GM12878 (cell line): ENCODE measurements at regions not wholly inside any gene's neighbourhood (a gene's known extent, or its start where the extent isn't known, plus 50 kb on each side); places are given as distances from the start of the nearest gene placed in this dataset.

Source experiments
- ATAC-seq: fragments of 200-7000 bp; cut with Tn5 transposase; 3 replicates; pipeline ENCODE4 v1.9.1; 2020; ENCODE audit warnings: mild to moderate bottlenecking, moderate library complexity
- BruUV-seq: library from RNA; stranded (reverse); fragments of 400-500 nt; replicated peaks from 2 replicates; lab custom pipeline; 2021; lab: Mats Ljungman, UMichigan
- CTCF ChIA-PET: fragments of 300-600 bp; sonication (Branson Sonifier 250); formaldehyde crosslinking; extraction: SDS; loops from one replicate; lab custom pipeline; 2021; ENCODE audit warnings: inconsistent platforms; lab: Yijun Ruan, JAX
- POLR2A ChIA-PET: fragments of 350-600 bp; formaldehyde crosslinking; extraction: SDS; loops from one replicate; lab custom pipeline; 2021; ENCODE audit warnings: inconsistent platforms; lab: Charles Lee
- RAD21 ChIA-PET: fragments of 300-600 bp; sonication (Branson Sonifier 250); formaldehyde crosslinking; loops from one replicate; lab custom pipeline; 2023; ENCODE audit warnings: antibody characterized with exemption; ENCODE audit not compliant: unreplicated experiment; lab: Charles Lee
- SMC1A ChIA-PET: fragments of 300-600 bp; sonication (Branson Sonifier 250); formaldehyde crosslinking; loops from one replicate; lab custom pipeline; 2023; ENCODE audit not compliant: unreplicated experiment, uncharacterized antibody; lab: Charles Lee
- DNase-seq: peaks from one replicate; pipeline ENCODE4 v3.0.0-alpha.2; 2011; ENCODE audit warnings: low read depth, low spot score
- FAIRE-seq: peaks from 3 replicates; lab custom pipeline; 2011; peaks lifted over from hg19 to GRCh38; lab: Jason Lieb, UNC
- H2AFZ ChIP-seq: 2 replicates; pipeline ENCODE4 v1.6.0; 2011; ENCODE audit warnings: low read depth, low read length, control low read depth; ENCODE audit not compliant: control insufficient read depth
- H3K27ac ChIP-seq: 2 replicates; pipeline ENCODE4 v1.5.1; 2011; ENCODE audit warnings: control low read depth; ENCODE audit not compliant: control insufficient read depth, insufficient read depth
- H3K27me3 ChIP-seq, 2 experiments: replicated peaks in 1 of 2; 2 replicates each; pipeline versions ENCODE4 v1.6.0 to v1.6.1; 2011; ENCODE audit warnings: low read length in 1 of 2; ENCODE audit not compliant: control insufficient read depth in 2 of 2, insufficient read depth in 2 of 2
- H3K36me3 ChIP-seq, 2 experiments: 2 replicates each; pipeline ENCODE4 v1.5.1; 2011; ENCODE audit warnings: low read length in 1 of 2; ENCODE audit not compliant: control insufficient read depth in 2 of 2, insufficient read depth in 2 of 2
- H3K4me1 ChIP-seq: 2 replicates; pipeline ENCODE4 v1.6.1; 2011; ENCODE audit warnings: mild to moderate bottlenecking, low read length, moderate library complexity, mixed read lengths; ENCODE audit not compliant: control insufficient read depth, insufficient read depth
- H3K4me2 ChIP-seq: 2 replicates; pipeline ENCODE4 v1.6.0; 2011; ENCODE audit warnings: control low read depth; ENCODE audit not compliant: control insufficient read depth, insufficient read depth
- H3K4me3 ChIP-seq: fragments of 200-600 bp; sonication (generic); 2 replicates; pipeline ENCODE4 v1.5.1; 2016
- H3K79me2 ChIP-seq: 2 replicates; pipeline ENCODE4 v1.6.0; 2011; ENCODE audit warnings: low read length; ENCODE audit not compliant: control insufficient read depth, insufficient read depth
- H3K9ac ChIP-seq: 2 replicates; pipeline ENCODE4 v1.8.0; 2011; ENCODE audit warnings: low read length, control low read depth, mixed read lengths; ENCODE audit not compliant: control insufficient read depth, insufficient read depth
- H3K9me3 ChIP-seq: replicated peaks from 3 replicates; pipeline ENCODE4 v1.5.1; 2011; ENCODE audit warnings: mild to moderate bottlenecking, low read length; ENCODE audit not compliant: control insufficient read depth, insufficient read depth
- H4K20me1 ChIP-seq: 2 replicates; pipeline ENCODE4 v1.6.0; 2011; ENCODE audit not compliant: control insufficient read depth, insufficient read depth
- ATF7 ChIP-seq: fragments of 450-650 bp; IDR thresholded peaks from 2 replicates; pipeline ENCODE4 v1.6.1; 2016; ENCODE audit warnings: low read depth, mild to moderate bottlenecking
- BACH1 ChIP-seq: fragments of 450-650 bp; IDR thresholded peaks from 2 replicates; pipeline ENCODE4 v1.6.1; 2017; ENCODE audit warnings: mild to moderate bottlenecking, borderline replicate concordance
- E2F8 ChIP-seq: fragments of 450-650 bp; IDR thresholded peaks from 2 replicates; pipeline ENCODE4 v1.6.1; 2018; ENCODE audit warnings: mild to moderate bottlenecking, low read depth, moderate library complexity; ENCODE audit not compliant: partially characterized antibody
- EP300 ChIP-seq, 2 experiments: fragments of 150-350 bp in 1 of 2; IDR thresholded peaks; 2 replicates each; pipeline ENCODE4 v1.6.1; 2011 to 2012; ENCODE audit warnings: low read depth in 2 of 2, low read length in 2 of 2, borderline replicate concordance in 1 of 2, improper control_type of control experiment in 1 of 2, inconsistent platforms in 1 of 2; ENCODE audit not compliant: control insufficient read depth in 1 of 2
- MEF2B ChIP-seq: fragments of 450-650 bp; IDR thresholded peaks from 2 replicates; pipeline ENCODE4 v1.6.1; 2018; ENCODE audit warnings: mild to moderate bottlenecking, moderate library complexity; ENCODE audit not compliant: partially characterized antibody, poor library complexity, severe bottlenecking
- NR2C1 ChIP-seq: fragments of 450-650 bp; IDR thresholded peaks from 2 replicates; pipeline ENCODE4 v1.6.1; 2017; ENCODE audit warnings: antibody characterized with exemption, mild to moderate bottlenecking, moderate library complexity
- PML ChIP-seq: IDR thresholded peaks from 2 replicates; pipeline ENCODE4 v1.6.1; 2012; ENCODE audit warnings: low read length, inconsistent platforms
- RFX5 ChIP-seq: IDR thresholded peaks from 2 replicates; pipeline ENCODE4 v1.6.1; 2011; ENCODE audit warnings: low read depth, low read length, improper control_type of control experiment
- STAT3 ChIP-seq: IDR thresholded peaks from 2 replicates; pipeline ENCODE4 v1.6.1; 2011; ENCODE audit warnings: low read depth, low read length, improper control_type of control experiment
- TARDBP ChIP-seq: IDR thresholded peaks from 2 replicates; pipeline ENCODE4 v1.6.1; 2016; ENCODE audit warnings: borderline replicate concordance
- TBL1XR1 ChIP-seq: IDR thresholded peaks from 2 replicates; pipeline ENCODE4 v1.6.1; 2012; ENCODE audit warnings: low read depth, low read length, improper control_type of control experiment
- USF1 ChIP-seq: IDR thresholded peaks from 2 replicates; pipeline ENCODE4 v1.6.1; 2011; ENCODE audit warnings: borderline replicate concordance, low read depth, mild to moderate bottlenecking, moderate library complexity, mixed read lengths, low read length; ENCODE audit not compliant: insufficient read depth; ENCODE audit errors: extremely low read length
- ZNF592 ChIP-seq: fragments of 450-650 bp; IDR thresholded peaks from 2 replicates; pipeline ENCODE4 v1.6.1; 2017; ENCODE audit warnings: mild to moderate bottlenecking, moderate library complexity
- ZSCAN29 ChIP-seq: fragments of 450-650 bp; IDR thresholded peaks from 2 replicates; pipeline ENCODE4 v1.6.1; 2017; ENCODE audit warnings: mild to moderate bottlenecking, moderate library complexity
- WGBS: methylation state at CpG from one replicate; pipeline ENCODE4 v1.1.6; 2016; ENCODE audit warnings: low lambda C conversion rate; ENCODE audit not compliant: insufficient replicate concordance, insufficient coverage; ENCODE audit errors: missing lambda C conversion rate; 5-methylcytosine and 5-hydroxymethylcytosine counted together
- in situ Hi-C: fragments of 300-500 bp; cut with MboI; formaldehyde crosslinking; loops from 9 replicates; pipeline ENCODE4 v1.14.3; 2018; ENCODE audit warnings: mixed read lengths
- intact Hi-C: fragments of 100-400 bp; cut with micrococcal nuclease; formaldehyde crosslinking; loops from one replicate; pipeline ENCODE4 v1.14.2; 2022; ENCODE audit not compliant: unreplicated experiment

GRCh38 chr15:39438260-39438659 is 142.6 kb upstream of the THBS1 start:
- H3K36me3 ChIP-seq = no peaks in the 10 kb centered on the region
- no peaks in the 10 kb centered on the region for H3K9me3 ChIP-seq
- TF ChIP-seq ATF7 (no peak), BACH1 (no peak), USF1 (no peak), EP300 (IDR thresholded peaks at IDR 0.05; ENCODE audit: borderline replicate concordance in 1 of 2, control insufficient read depth in 1 of 2, low read depth in 2 of 2, low read length in 2 of 2) (no peak), NR2C1 (no peak), TBL1XR1 (no peak), ZSCAN29 (no peak), ZNF592 (no peak), STAT3 (no peak), PML (no peak), MEF2B (no peak), TARDBP (no peak), RFX5 (no peak), E2F8 (no peak)
- intact Hi-C loops = no loop called here
- CTCF ChIA-PET = no interaction called here
- ATAC-seq = no peak
- DNase-seq = no peak
- H4K20me1 ChIP-seq = no peaks in the 10 kb centered on the region
- H3K27me3 ChIP-seq = no peaks in the 10 kb centered on the region
- RAD21 ChIA-PET = no interaction called here
- H3K4me1 ChIP-seq = no peaks in the 10 kb centered on the region
- no peak overlapping the region for H3K9ac ChIP-seq
- WGBS = 50% methylated on average over 5 of the region's 5 CpGs
- no peaks in the 10 kb centered on the region for H3K79me2 ChIP-seq
- H3K4me2 ChIP-seq = no peak overlapping the region
- H3K27ac ChIP-seq = no peak overlapping the region
- no peak overlapping the region for H2AFZ ChIP-seq
- SMC1A ChIA-PET = interaction anchor here (0.7 kb wide), 1 partner anchor 730 kb away, joined by 3 read pairs; no protein-coding TSS in a partner anchor
- BruUV-seq = no TSS peak
- in situ Hi-C loops = no loop called here
- no peak overlapping the region for H3K4me3 ChIP-seq
- POLR2A ChIA-PET = no interaction called here
- no peak for FAIRE-seq
